22Rv1 (cell line): ENCODE measurements at regions not wholly inside any gene's neighbourhood (a gene's known extent, or its start where the extent isn't known, plus 50 kb on each side); places are given as distances from the start of the nearest gene placed in this dataset.

Source experiments
- CTCF ChIP-seq: fragments of 450-650 bp; IDR thresholded peaks from 2 replicates; pipeline ENCODE4 v1.5.1; 2017; ENCODE audit warnings: mild to moderate bottlenecking
- ZFX ChIP-seq: fragments of 450-650 bp; IDR thresholded peaks from 2 replicates; pipeline ENCODE4 v1.6.1; 2017; ENCODE audit warnings: antibody characterized with exemption, borderline replicate concordance

- TF ChIP-seq CTCF (no peak), ZFX (no peak)
Measured at GRCh38 chr3:118108769-118109168, 925.9 kb downstream of the IGSF11 start.
